ENCODE measurements at regions not wholly inside any gene's neighbourhood (a gene's known extent, or its start where the extent isn't known, plus 50 kb on each side); places are given as distances from the start of the nearest gene placed in this dataset.

- TF ChIP-seq CTCF (conservative IDR thresholded peaks at IDR 0.05 in 1 of 2, IDR thresholded peaks at IDR 0.05 in 1 of 2; ENCODE audit: extremely low read depth in 1 of 2, insufficient read depth in 1 of 2, low read depth in 1 of 2, low read length in 2 of 2) (no peak), EZH2 (IDR thresholded peaks at IDR 0.05; ENCODE audit: borderline replicate concordance, low read length) (no peak)
Observed at GRCh38 chr1:200267458-200267857, 142.4 kb downstream of the ZNF281 start.
